HG02852 (cell line): ENCODE measurements at regions not wholly inside any gene's neighbourhood (a gene's known extent, or its start where the extent isn't known, plus 50 kb on each side); places are given as distances from the start of the nearest gene placed in this dataset.

Experiments used
- ATAC-seq: cut with Tn5 transposase; IDR thresholded peaks from one replicate; pipeline ENCODE4 v1.9.1; 2021; ENCODE audit warnings: mild to moderate bottlenecking, moderate library complexity; ENCODE audit not compliant: unreplicated experiment

DNA sequence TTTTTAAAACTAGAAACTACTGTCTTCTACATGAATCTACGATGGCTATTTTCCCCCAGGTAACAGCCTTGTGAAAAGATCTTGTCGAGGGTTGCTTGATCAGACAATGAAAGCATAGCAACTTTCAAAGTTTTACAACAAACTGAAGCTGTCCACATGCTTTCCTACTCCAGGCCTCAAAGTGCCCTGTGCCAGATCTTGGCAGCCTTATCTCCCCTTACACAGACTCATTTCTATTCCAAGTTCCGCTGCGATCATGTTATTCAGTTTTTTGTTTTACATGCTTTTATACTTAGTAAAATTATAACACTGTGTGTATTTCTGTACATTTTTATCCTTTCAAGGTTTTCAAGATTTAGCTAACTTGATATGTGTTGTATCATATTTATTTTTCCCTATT lies 661.7 kb upstream of the SORCS1 start:
- no peak for ATAC-seq

DNA sequence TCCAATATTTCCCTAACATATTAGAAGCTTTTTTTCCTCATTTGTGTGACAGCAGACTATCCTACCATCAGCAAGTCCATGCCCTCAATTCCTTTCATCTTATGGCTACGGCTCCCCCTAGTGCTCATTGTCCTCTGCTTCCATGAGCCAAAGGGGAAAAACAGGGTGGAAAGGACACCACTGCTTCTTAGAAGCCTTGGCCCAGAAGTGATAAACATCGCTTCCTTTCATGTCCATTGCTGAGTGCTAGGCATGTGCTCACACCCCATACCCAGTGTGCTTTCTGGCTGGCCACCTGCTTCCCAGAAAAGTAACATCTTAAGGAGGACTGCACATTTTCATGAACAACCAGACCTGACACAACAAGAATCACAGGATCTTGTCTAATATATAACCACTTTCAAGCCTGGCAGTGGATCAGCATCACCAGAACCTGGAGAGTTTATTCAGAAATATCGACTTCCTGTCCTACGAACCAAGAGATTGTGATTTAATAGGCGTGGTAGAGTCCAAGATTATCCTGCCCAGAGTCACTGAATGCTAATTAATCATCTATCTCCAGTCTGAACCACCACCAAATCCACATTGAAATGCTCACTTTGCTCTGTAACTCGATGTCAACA lies 650.5 kb upstream of the SORCS1 start:
- no peak for ATAC-seq

DNA sequence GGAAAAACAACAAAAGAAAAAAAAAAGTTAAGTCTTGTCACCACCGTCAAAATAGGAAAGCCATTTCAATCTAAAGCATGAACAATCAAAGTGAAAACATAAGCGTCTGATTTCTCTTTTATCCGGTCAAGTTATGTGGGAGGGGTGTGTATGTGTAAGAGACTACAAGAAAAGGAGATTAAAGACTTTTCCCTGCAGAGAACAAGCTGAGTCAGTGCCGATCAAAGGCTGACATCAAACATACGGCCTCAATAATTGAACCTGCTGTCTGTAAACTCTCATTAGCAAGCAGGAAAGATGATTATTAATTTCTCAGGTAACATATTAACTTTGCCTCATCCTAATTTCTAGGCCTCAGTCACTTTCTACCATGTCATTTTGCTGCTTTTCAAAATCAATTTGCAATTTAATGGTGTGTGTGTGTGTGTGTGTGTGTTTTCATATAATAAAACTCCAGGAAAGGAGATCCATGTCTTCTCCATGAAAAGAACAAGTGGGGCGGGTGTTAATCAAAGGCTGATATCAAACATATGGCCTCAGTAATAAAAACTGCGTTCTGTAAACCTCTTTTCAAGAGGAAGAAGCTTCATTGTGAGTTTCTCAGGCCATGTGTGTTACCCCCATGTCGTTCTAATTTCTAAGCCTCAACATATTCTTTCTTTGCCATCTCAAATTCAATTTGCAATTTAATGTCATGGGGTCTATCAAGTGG lies 649.1 kb upstream of the SORCS1 start:
- ATAC-seq, result no peak

DNA sequence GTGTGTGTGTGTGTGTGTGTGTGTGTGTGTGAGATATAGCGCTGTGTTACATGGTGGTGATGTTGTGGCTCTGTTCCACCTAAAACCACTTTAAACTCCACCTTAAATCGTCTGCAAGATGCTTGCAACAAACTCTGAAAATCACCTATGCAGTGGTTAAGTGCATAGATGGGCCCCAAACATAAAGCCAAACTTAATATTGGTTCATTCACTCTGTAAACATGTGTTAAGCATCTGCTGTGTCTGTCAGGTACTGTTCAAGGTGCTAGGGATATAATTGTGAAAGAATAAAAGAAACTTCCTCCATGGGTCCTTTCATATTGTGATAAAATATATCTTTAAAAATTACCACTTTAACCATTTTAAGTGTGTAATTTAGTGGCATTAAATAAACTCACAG lies 645.4 kb upstream of the SORCS1 start:
- no peak for ATAC-seq

DNA sequence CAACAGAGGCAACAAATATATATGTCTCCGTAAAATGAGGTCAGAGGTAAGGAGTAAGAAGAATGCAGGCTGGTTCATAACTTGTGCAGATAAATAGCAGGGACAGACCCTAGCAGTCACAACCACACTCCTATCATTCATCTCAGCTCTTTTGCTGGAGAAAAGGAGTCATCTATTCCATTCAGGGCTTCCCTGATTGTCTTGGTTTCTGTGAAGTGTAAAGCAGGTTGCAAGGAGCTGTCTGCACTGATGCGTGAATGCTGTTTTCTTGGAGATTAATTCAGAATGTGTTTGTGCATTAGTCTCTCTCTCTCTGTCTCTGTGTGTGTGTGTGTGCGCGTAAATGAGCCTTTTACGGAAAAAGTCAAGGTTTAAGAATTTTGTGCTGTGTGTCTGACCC lies 643.3 kb upstream of the SORCS1 start:
- no peak for ATAC-seq

DNA sequence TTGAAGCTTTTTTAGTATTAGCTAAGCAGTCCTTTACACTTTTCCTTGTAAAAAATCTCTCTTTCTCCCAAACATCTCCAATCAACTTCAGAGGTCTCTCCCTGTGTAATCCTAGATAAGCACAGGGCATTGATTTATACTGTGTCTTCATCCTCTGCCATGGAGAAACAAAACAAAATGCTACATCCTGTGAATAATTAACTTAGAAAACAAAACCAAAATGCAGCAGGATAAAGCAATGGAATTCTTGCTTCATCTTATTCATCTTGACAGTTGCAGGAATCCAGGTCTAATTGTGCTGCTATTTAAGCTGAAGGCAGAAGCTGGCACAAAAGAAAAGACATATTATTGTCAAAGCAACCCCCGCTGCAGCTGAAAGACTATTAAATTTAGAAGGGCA lies 641.5 kb upstream of the SORCS1 start:
- no peak for ATAC-seq

DNA sequence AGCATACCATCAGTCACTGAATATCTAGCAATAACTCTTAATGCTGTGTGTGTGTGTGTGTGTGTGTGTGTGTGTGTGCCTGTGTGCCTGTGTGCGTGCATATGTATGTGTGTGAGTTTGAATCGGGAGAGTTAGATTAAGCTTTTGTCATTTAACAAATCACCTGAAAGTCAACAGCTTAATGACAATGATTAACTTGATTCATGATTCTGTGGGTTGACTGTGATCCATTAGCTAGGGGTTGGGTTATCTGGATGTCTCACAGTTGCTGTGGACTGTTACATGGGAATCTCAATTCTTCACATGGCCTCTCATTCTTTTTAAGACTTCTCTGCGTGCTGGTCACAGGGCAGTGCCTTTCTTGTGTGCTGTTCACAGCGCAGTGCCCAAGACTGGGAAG lies 639.0 kb upstream of the SORCS1 start:
- ATAC-seq, result no peak

DNA sequence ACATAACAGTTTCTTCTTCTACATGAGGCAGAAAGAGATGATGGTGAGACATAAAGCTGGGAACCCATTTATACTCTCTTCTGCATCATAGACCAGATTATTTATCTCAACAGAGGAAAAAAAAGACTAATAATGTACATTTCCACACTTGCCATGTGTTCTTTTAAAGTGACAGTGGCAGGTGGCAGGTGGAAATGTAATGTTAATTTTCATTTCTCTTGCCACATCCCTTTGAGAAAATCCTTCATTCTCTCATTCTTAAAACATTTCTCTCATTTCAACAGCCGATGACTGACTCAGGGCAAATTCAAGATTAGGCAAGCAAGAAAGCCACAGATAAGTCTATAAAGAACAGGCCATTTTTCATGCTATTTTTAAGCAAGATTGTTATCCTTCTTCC lies 635.6 kb upstream of the SORCS1 start:
- ATAC-seq, result no peak

DNA sequence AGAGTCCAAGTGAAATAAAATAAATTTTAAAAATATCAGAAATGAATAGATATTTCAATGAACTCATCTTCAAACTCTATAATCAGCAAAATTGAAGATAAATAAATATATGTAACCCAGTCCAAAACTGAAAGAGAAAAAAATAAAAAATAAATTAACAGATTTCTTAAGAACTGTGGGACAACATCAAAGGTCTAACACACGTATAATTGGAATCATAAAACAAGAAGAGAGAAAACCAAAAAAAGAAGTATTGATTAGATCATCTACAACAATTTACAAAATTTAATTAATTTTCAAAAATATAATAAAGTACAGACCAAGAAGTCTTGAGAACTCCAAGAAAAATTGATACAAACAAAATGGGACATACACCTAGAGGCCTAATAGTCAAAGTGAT lies 625.8 kb upstream of the SORCS1 start:
- no peak for ATAC-seq

DNA sequence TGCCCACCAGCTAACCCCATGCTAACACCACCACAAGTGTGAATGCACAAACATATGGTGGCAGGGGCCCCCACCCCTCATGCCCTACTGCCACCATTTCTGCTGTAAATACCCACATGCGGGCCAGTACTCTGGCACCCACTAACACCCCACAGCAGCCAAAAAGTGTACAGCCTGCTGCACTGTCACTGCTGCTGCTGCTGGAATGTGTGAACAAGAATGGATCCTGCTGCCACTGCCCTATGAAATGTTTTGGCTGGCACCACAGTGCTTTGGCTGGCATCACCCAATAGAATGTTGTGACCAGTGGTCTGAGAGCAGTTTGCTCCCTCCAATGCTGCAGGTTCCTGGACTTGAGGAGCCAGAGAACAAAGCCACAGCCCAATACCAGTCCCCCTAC lies 606.6 kb upstream of the SORCS1 start:
- ATAC-seq, result no peak

DNA sequence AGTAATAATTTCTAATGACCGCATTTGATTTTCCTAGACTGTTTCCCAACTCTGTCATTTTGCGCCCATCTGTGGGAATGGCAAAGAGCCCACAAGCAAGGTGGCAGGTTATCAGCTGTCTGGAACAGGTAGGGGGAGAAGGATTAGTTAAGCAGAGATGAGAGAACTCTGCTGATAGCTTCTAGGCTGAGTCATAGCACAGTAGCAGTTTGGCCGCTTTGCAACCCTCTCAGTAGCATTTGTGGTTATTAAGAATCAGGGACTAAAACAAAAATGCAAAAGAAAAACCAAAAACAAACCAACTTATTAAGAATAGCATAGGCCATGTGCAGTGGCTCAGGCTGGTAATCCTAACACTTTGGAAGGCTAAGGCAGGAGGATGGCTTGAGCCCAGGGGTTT lies 602.7 kb upstream of the SORCS1 start:
- no peak for ATAC-seq

DNA sequence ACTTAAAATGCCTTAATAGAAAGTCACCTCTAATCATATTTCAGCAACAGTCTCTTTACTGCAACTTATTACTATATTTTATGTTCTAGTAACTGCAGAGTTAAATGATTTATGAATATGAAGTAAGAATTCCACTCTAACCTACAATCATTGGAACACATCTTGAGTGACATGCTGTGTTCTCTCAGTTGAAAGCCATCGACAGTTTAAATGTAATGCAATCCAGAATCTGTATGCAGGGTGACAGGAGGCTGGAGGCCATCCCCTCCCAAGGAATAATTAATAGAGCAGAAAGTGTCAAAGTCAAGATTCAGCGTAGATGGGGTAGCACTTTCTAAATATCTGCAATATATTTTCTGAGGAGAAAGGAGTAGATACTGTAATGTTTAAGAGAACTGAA lies 590.3 kb upstream of the SORCS1 start:
- ATAC-seq, result no peak

DNA sequence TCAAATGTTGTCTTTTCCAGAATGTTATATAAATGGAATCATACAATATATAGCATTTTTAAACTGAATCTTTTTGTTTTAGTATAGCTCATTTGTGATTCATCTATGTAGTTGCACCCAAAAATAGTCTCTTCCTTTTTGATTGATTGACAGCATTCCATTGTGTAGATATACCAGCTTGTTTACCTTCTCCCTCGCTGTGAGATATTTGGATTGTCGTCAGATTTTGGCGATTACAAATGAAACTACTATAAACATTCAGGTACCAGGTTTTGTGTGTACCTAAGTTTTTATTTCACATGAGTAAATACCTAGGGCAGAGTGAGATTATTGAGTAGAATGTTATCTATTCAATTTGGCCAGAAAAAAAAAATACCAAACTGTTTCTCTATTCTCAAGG lies 584.7 kb upstream of the SORCS1 start:
- no peak for ATAC-seq

DNA sequence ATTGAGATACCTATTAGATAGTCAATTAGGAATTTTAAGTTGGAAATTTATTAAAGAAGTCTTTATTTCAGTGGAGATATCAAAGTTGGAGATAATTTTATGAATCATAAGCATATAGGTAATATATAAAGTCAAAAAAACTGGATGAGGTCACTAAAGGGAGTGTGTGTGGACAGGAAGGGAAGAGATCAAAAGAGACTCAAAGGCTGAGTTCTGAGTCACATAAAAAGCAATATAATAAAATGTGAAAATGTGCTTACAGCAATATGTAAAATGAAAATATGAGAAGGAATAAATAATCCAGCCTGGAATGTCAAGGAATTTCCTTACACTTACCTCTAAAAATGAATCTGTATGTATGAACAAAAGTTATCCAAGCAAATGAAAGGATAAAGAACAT lies 583.3 kb upstream of the SORCS1 start:
- ATAC-seq, result no peak

DNA sequence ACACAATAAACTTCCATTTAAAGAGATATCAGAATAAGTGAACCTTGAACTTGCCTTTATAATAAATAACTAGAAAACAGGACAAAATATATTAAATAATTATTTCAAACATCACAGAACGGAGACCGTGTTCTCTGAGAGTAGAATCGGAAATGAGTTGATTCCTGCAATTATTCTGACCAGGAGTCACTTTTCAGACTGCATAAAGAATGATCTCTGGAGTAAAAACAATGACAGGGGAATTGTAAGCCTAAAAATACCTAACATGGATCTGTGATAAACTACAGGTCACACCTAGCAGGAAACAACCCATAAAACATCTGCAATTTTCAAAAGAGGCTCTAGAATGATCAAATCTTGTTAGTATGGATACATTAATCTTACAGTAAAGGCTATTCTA lies 577.5 kb upstream of the SORCS1 start:
- no peak for ATAC-seq

DNA sequence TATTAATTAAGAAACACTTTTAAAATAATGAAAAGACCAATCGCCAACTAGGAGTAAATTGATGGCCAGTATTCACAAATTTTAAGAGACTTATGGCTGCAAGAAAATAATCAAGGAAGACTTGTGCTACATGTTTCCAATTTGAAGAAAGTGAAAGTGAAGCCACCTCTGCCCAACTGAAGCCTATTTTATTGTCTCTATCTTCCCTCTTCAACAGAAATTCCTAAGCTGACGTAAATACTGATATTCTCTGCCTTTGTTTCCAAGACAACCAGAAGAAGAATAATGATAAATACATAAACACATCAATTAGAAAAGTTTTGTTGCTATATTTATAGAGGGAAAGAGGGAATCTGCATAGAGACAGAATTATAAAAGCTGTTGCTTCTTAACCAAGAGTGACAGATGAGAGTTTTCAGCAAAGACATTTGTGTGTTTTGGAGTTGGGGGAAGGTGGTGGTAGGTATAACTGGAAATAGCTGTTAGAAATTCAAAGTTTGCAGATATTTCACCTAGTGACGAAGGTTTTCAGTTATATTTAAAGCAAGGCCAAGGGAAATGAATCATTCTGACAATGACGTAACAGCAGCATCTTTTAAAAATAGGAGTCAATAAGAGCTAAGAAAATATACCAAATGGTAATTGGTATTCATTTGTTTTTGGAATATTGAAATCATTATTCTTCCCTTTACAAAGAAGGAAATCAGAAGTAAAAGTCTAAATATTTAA lies 576.6 kb upstream of the SORCS1 start:
- ATAC-seq, result no peak

DNA sequence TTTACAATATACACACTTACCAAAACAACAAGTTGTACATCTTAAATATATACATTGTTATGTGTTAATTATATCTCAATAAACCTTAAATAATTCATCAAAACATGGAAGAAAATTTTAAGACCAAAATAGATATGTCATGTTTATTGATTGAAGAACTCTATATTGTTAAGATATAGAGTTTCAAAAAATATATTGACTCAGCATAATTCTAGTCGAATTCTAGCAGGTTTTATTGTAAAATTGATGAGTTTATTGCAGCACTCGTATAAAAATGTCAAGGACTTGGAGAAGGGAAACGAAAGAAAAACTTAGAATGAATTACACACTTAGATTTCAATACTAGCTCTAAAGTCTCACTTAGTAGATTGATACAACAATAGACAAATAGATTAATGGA lies 575.4 kb upstream of the SORCS1 start:
- no peak for ATAC-seq

DNA sequence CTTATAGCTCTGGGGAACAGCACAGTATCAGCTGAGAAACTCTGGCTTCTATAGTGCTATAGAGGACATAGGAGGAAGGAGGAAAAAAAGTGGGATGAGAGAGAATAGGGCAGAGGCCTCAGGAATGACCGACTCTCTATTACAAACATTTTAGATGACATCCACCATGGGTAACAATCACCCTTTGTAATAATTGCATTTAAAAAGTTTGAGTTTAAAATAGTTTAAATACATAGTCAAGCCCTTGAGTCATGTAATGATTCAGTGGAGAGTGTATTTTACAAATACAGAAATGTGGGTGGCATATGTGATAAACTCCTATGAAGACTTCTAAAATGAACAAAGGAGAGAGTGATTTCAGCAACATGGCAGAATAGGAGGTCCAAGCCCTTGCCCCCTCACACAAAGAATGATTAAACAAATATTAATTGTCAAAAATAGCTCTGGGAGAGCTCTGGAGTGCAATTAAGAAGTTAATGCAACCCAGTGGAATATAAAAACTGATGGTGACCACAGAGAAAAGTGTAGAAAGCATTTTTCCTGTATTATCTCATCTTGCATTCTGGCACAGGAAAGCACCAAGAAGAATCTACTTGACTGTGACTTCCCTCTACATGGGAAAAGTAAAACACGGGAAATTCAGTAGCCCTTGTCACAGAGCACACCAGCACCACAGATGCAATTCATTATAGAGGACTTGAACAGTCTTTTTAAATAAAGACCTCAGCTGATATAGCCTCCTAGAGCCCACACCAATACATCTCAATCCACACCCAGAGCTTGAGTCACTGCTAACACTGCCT lies 569.0 kb upstream of the SORCS1 start:
- no peak for ATAC-seq

DNA sequence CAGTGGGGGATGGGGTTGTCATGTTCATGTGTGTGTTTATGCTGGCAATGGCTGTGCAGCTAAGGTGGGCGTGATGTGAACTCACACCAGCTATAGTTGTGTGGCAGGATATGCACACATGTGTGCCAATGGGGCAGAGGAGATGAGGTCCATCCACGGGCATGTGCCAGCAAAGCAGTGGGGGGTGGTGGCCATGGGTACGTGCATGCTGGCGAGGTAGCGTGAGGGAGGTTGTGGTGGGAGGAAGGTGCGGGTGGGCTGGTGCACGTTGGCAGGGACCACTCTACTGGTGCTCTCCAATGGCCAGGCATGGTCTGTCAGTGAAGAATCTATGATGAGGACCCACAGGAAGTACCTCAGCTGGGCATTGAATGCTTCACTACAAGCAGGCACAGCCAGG lies 567.5 kb upstream of the SORCS1 start:
- ATAC-seq, result no peak

DNA sequence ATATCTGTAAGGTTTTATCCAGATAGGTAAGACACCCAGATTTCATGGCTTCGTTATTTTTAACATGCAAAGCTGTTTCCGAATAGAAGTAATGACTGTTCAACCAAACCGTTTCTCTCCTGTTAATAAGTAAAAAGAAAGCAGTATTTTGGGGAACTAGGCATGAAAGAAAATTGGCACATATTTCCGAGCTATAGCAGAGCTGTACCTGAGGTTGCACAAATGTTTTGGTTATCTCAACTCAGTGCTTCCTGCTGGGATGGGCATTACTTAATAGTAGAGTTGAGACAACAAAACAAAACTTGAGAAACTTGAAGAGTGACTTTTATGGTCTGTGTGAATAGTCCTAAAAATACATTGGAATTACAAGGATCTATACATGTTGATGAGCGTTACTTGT lies 564.3 kb upstream of the SORCS1 start:
- no peak for ATAC-seq

DNA sequence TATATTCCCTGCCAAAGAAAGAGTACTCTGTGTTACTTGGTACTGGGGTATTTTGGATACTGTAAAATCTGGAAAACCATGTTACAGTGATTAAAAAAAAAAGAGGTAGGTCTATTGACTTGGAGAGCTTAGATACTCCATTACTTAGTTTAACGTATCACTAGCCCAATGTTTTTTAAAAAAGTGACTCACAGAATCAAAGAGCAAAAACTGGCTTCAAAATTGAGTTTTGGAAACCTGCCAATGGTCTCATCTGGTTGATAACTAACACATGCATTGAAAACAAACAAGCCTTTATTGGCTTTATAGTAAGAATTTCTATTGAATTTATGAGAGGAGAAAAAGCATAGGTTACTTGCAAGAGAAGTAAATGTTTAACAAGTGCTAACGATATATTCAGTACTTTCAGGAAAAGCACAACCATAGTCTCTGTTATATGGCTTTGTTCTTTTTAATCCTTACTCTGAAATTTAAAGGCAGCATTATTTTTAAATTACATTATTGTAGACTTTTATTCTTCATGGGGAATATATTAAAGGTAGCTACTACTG lies 563.3 kb upstream of the SORCS1 start:
- ATAC-seq, result no peak
